ENCODE measurements at regions not wholly inside any gene's neighbourhood (a gene's known extent, or its start where the extent isn't known, plus 50 kb on each side); places are given as distances from the start of the nearest gene placed in this dataset.

DNA sequence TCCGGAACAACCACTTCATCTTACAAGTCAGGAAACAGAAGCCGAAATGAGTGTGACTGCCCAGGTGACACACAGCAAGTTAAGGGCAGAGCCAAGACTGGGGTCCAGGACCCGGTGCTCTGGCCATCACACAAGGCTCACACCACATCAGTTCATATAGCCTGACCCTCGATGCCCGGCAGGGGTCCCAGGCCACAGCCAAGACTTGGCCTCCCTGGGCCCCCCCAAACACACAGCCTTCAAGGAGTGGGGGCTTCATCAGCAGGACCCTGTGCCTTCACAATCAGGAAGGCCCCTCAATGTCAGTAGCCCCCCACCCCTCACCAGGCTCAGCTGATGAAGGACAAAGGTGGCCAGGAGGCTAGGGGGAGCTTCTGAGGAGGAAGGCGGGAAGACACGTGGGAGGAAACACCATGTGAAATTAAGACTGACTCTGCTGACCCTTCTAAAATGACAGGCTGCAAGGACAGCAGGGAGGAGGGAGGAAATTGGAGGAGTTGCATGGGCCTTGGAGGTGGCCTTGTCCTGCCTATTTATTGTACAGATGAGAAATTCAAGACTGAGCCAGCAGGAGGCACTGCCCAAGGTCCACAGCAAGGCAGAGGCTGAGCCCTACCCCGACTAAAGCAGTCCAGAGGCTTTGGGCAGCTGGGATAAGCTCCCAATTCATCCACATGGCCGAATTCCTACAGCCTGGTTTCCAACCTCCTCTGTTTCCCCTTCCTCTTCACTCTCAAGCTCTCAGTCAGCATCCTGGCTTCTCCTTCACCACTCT, 216.1 kb upstream of the ZMIZ1 start:
- no peak for DNase-seq

DNA sequence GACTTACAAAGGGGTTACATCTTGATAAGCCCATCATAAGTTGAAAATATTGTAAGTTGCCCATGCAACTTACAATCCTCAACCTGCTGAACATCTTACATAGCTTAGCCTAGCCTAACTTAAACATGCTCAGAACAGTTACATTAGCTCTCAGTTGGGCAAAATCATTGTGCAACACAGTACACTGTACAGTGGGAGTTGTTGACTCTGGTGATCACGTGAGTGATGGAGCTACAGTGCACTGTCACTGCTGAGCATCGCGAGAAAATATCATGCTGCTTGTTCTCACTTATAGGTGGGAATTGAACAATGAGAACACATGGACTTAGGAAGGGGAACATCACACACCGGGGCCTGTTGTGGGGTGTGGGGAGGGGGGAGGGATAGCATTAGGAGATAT, 214.9 kb upstream of the ZMIZ1 start:
- no peak for DNase-seq

- no peak for DNase-seq
These were observed 212.3 kb upstream of the ZMIZ1 start for GRCh38 chr10:78856421-78856820.

- no peak for DNase-seq
These were observed 211.6 kb upstream of the ZMIZ1 start for GRCh38 chr10:78857193-78857592.

DNA sequence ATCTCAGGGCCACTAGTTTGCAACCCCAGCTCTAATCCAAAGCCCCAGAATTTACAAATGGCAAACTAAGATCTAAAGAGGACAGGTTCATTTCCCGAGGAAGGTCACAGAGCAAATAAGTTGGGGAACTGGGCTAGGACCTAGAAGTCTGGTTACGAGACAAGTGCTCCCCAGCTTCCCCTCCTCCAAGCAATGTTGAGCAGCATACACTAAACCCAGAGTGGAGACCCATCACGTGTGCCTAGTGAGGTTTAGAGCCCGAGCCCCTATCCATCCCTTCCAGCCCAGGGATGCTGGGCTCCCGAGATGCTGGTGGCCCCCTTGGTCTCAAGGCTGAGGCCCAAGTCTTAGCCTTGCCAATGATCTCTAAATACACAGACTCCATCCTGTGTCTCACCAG, 209.5 kb upstream of the ZMIZ1 start:
- DNase-seq: no peak

GRCh38 chr10:78859769-78860168, 209.0 kb upstream of the ZMIZ1 start:
- DNase-seq: no peak

- DNase-seq: no peak
These were observed 208.4 kb upstream of the ZMIZ1 start for GRCh38 chr10:78860260-78860914.

DNA sequence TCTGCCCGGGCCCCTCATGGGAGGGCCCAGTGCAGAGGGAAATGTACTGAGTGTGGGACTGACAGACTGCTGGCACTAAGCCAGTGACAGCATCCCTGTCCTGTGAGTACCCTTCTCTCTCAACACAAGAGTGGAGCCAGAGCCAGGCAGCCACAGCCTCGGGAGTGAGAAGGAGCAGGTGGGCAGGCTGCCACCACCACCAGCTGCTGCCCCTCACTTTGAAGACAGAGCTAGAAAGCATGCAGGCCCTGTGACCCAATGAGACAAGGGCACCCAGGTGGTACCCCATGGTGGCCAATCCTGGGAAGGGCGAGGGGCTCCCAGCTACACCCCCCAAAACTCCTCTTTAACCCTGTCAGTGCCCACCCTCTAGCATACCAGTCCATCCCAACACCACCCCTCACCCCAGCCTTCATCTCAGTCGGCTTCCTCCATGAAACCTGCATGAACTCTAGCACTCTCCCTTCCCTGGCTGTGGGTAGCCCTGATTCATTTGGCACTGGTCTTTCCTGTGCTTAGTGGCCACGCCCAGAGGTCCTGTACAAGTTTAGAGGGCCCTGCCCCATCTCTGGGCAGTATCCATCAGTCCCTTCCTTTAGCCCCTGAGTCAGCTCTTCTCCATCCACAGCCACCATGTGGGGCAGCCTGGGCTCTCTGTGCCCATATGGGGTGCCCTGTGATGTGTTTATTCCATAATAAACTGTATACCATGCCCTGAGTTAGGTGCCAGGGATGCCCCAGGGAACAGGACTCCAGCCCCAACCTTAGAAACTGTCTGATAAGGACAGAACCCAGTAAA, 207.0 kb upstream of the ZMIZ1 start:
- DNase-seq: no peak

- DNase-seq: no peak
These were observed 206.5 kb upstream of the ZMIZ1 start for GRCh38 chr10:78862328-78862640.

DNA sequence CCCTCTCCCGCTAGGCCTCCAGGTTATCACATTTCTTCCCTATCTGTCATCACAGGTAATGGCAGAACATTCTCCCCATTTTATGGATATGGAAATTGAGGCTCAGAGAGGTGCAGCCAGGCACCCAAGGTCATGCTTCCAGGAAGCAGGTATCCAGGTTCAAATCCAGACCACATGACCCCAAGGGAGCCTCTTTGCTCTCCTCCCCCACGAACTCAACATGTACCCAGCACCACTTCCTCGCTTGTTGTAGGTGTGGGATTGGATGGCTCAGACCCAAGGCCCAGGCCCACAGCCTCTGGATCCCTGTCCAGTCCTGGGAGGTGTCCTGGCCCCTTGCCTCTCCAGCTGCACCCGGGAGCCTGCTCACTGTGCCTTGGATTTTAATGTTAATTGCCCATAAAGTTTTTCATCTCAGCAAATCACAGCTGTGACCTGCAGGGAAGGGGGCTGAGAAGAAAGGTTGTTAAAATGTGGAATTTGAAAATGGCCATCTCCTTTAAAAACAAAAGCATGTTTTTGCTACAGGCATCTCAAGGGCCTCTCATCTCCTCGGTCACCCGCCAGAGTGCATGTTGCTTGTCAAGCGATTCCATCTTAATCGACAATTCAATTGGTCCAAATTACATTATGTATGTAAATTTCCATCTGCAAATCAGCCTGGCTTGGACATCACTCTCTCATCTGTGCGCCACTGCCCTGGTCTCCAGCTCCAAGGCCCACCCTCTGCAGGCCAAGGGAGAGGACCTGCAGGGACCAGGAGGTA, 205.4 kb upstream of the ZMIZ1 start:
- DNase-seq: no peak

DNA sequence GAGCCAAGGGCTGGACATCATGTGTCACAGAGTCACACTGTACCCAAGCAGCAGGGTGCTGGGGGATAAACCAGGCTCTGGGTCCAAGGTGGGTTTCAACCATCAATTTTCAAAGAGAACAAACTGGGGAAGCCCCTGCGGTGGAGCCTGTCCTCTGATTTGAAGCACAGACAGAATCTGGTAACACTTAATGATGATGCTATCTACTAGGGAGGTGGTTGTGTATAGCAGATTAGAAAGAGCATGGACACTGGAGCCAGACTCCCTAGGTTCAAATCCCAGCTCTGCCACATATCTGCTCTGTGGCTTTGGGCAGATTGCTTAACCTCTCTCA, 204.9 kb upstream of the ZMIZ1 start:
- no peak for DNase-seq

GRCh38 chr10:78864761-78865537, 203.8 kb upstream of the ZMIZ1 start:
- DNase-seq: no peak

DNA sequence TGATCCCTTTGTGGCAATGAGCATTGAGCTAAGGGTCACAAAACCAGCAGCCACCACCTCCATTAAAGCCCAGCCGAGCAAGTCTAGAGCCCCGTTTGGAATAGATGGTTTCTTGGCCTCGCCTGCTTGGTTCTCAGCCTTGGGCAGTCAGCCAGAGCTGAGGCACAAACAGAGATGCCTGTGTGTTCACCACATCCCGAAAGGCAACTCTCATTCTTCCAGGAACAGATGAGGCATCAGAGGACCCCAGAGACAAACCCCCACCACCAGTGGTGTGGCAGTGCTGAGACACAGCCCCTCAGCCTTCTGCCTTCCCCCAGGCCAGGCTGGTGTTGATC, 203.3 kb upstream of the ZMIZ1 start:
- DNase-seq: no peak

DNA sequence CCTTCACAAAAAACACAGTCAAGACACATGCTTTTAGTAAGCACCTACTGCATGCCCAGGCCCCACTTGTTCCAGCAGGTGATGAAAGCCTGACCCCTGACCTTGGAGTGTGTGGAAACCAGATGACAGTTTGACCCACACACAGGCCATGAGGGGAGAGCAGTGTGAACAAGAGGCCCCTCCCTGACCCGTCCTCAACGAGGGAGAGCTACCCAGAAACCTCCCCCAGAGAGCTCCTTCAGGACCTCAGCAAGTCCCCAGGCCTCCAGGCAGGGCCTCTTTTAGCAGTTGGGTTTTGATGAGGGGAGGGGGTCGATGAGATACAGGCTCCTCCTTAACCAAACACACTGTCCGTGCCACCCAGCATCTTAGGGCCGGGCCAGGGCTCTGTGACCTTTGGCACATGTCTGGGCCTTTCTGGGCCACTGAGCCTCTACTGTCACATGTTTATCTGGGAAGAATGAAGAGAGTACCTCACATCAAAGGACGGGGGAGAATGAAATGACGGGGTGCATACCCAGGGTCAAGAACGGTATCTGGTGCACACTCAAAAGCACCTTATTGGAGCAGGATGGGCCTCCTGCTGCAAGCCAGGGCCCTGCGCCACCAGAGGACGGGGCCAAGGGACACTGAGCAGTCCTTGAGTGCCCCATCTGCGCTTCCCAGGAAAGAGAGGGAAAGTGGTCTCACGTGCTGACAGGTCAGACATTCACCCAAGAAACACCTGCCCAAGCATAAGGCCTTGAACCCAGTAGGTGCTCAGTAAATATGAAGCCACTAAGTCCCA, 202.6 kb upstream of the ZMIZ1 start:
- no peak for DNase-seq

DNA sequence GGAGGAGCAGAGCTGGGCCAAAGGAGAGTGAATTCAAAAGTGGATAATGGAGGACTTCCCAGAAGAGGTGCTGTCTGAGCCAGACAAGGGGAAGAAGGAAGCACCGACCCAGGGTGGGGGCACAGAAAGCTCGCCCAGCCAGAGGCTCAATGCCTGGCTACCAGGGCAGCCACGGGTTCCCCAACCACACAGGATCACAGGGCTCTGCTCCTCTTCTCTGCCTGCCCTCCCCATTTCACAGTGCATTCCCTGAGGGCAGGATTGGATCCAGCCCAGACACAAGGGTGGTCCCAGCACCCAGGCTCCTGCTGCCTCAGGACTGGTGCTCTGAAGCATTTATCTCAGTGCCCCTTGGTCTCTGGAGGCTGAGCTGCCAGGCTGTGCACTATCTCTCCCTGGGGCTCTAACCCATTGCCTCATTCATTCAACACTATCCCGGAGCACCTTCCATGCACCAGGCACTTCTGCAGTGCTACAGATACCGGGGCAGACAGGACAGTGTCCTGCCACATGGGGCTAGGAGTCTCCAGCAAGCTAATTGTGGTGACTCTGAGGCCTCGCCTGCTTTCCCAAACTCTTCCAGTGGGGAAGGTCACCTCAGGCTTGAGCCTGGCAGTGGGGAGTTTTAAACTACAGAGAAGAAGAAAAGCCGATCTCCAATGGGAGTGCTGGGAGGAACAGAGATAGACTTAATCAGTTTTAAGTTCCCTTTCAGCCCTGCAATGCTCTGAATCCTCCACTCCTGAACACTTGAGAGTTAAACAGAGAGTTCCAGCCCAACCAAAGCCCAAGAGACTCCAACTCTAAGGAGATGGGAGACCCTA, 201.8 kb upstream of the ZMIZ1 start:
- no peak for DNase-seq

GRCh38 chr10:78867555-78867939, 201.2 kb upstream of the ZMIZ1 start:
- DNase-seq: no peak

GRCh38 chr10:78868048-78868447, 200.7 kb upstream of the ZMIZ1 start:
- DNase-seq: no peak

GRCh38 chr10:78868456-78868855, 200.3 kb upstream of the ZMIZ1 start:
- DNase-seq: no peak

GRCh38 chr10:78868861-78869260, 199.9 kb upstream of the ZMIZ1 start:
- DNase-seq: no peak

- no peak for DNase-seq
These were observed 199.0 kb upstream of the ZMIZ1 start for GRCh38 chr10:78869508-78870454.
